A549 (cell line): ENCODE measurements at regions not wholly inside any gene's neighbourhood (a gene's known extent, or its start where the extent isn't known, plus 50 kb on each side); places are given as distances from the start of the nearest gene placed in this dataset.

Experiments
- CHD2 ChIP-seq: fragments of 150-350 bp; IDR thresholded peaks from 2 replicates; pipeline ENCODE4 v1.6.1; 2014; ENCODE audit warnings: low read length; ENCODE audit not compliant: partially characterized antibody
- CTCF ChIP-seq: fragments of >200 bp; sonication (Bioruptor Twin); formaldehyde crosslinking; IDR thresholded peaks from 3 replicates; pipeline ENCODE4 v1.5.1; 2016
- JUNB ChIP-seq: fragments of >200 bp; sonication (Bioruptor Twin); formaldehyde crosslinking; IDR thresholded peaks from 2 replicates; pipeline ENCODE4 v1.6.1; 2016
- MAX ChIP-seq: IDR thresholded peaks from 2 replicates; pipeline ENCODE4 v1.6.1; 2012
- MYC ChIP-seq: IDR thresholded peaks from 2 replicates; pipeline ENCODE4 v1.6.1; 2012; ENCODE audit warnings: mild to moderate bottlenecking, inconsistent platforms, low read length, improper control_type of control experiment, borderline replicate concordance
- NPAS2 ChIP-seq: fragments of 250-450 bp; sonication (Bioruptor Pico); IDR thresholded peaks from 2 replicates; pipeline ENCODE4 v1.8.0; 2022; ENCODE audit warnings: mild to moderate bottlenecking, moderate library complexity, borderline replicate concordance
- POLR2A ChIP-seq: IDR thresholded peaks from 2 replicates; pipeline ENCODE4 v1.6.1; 2012; ENCODE audit warnings: mild to moderate bottlenecking, low read length
- RAD21 ChIP-seq, 2 experiments: fragments of >200 bp in 1 of 2; sonication (Bioruptor Twin) in 1 of 2; formaldehyde crosslinking in 1 of 2; IDR thresholded peaks in 1 of 2; conservative IDR thresholded peaks in 1 of 2; 2 replicates in 1 of 2; 3 replicates in 1 of 2; pipeline ENCODE4 v1.6.1; 2012 to 2018; ENCODE audit warnings: inconsistent platforms in 1 of 2
- RCOR1 ChIP-seq: fragments of 150-350 bp; IDR thresholded peaks from 2 replicates; pipeline ENCODE4 v1.6.1; 2014; ENCODE audit warnings: antibody characterized with exemption, low read length, low read depth
- REST ChIP-seq: fragments of 200-600 bp; sonication (generic); IDR thresholded peaks from 2 replicates; pipeline ENCODE4 v1.6.1; 2016; ENCODE audit warnings: antibody characterized with exemption, mild to moderate bottlenecking, moderate library complexity
- RNF2 ChIP-seq: fragments of 200-600 bp; sonication (generic); IDR thresholded peaks from 2 replicates; pipeline ENCODE4 v1.6.1; 2016; ENCODE audit warnings: low read depth, mild to moderate bottlenecking, antibody characterized with exemption, moderate library complexity, borderline replicate concordance
- USF2 ChIP-seq: fragments of 450-650 bp; IDR thresholded peaks from 2 replicates; pipeline ENCODE4 v1.6.1; 2014; ENCODE audit warnings: antibody characterized with exemption

DNA sequence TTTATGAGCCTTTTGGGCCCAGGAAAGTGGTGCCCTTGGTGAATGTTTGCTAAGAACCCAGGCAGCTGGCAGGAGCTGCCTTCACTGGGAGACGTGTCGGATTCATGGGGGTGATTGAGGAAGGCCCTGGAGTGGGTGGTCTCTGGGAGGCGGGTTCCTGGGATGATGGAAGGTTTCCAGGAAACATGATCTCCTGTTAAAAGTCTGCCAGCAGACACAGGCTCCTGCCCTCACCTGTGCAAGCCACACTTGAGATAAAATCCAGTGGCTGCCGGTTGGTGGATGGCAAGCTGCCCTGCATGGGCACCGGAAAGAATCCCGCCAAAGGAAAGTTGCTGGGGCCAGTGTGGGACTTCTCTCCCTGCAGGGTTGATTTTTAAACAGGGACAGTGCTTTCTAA, 189.0 kb upstream of the CIBAR2 start:
- TF ChIP-seq REST (no peak), MYC (no peak), POLR2A (no peak), CTCF (no peak), JUNB (no peak), RCOR1 (no peak), CHD2 (no peak), USF2 (no peak), MAX (no peak), RNF2 (no peak), NPAS2 (CRISPR knock-in tag) (no peak), RAD21 (conservative IDR thresholded peaks at IDR 0.05 in 1 of 2, IDR thresholded peaks at IDR 0.05 in 1 of 2) (no peak)
